Keratinocyte (primary cell): ENCODE measurements at regions not wholly inside any gene's neighbourhood (a gene's known extent, or its start where the extent isn't known, plus 50 kb on each side); places are given as distances from the start of the nearest gene placed in this dataset.
"Not testable (repeated sequence)": the region's sequence is repeated elsewhere in the genome, so short reads cannot be mapped to it uniquely, and the experiment has no call there.

ENCODE experiments used
- DNase-seq: peaks from one replicate; pipeline ENCODE4 v3.0.0-alpha.2; 2011; ENCODE audit warnings: low read depth, missing footprints, low spot score
- FAIRE-seq: peaks from 2 replicates; lab custom pipeline; 2011; peaks lifted over from hg19 to GRCh38; lab: Jason Lieb, UNC
- H2AFZ ChIP-seq: 2 replicates; pipeline ENCODE4 v1.6.0; 2012; ENCODE audit warnings: low read length, control low read depth, inconsistent platforms; ENCODE audit not compliant: control insufficient read depth
- H3K27ac ChIP-seq: 2 replicates; pipeline ENCODE4 v1.5.1; 2011; ENCODE audit warnings: low read length; ENCODE audit not compliant: control insufficient read depth, insufficient read depth
- H3K27me3 ChIP-seq: 3 replicates; pipeline ENCODE4 v1.6.0; 2011; ENCODE audit warnings: low read length; ENCODE audit not compliant: control insufficient read depth, insufficient read depth; ENCODE audit errors: extremely low read depth
- H3K36me3 ChIP-seq, 2 experiments: 2 replicates in 1 of 2; 3 replicates in 1 of 2; pipeline ENCODE4 v1.5.1; 2011; ENCODE audit warnings: low read length in 2 of 2, mild to moderate bottlenecking in 1 of 2; ENCODE audit not compliant: control insufficient read depth in 2 of 2, insufficient read depth in 2 of 2; ENCODE audit errors: extremely low read depth in 1 of 2
- H3K4me1 ChIP-seq: 3 replicates; pipeline ENCODE4 v1.5.1; 2011; ENCODE audit warnings: low read length; ENCODE audit not compliant: control insufficient read depth, insufficient read depth; ENCODE audit errors: extremely low read depth
- H3K4me2 ChIP-seq: 3 replicates; pipeline ENCODE4 v1.6.0; 2011; ENCODE audit warnings: low read depth, low read length; ENCODE audit not compliant: control insufficient read depth, insufficient read depth; ENCODE audit errors: extremely low read depth
- H3K4me3 ChIP-seq, 3 experiments: fragments of 200-600 bp in 1 of 3; sonication (generic) in 1 of 3; 2 replicates in 2 of 3; 3 replicates in 1 of 3; pipeline ENCODE4 v1.5.1; 2011 to 2016; ENCODE audit warnings: low read length in 3 of 3, mild to moderate bottlenecking in 3 of 3, control low read depth in 2 of 3, inconsistent platforms in 1 of 3, low read depth in 1 of 3, mixed read lengths in 1 of 3, mixed run types in 1 of 3, moderate library complexity in 1 of 3; ENCODE audit not compliant: control insufficient read depth in 2 of 3, insufficient read depth in 2 of 3; ENCODE audit errors: extremely low read depth in 1 of 3
- H3K79me2 ChIP-seq: 2 replicates; pipeline ENCODE4 v1.6.0; 2012; ENCODE audit warnings: low read length; ENCODE audit not compliant: control insufficient read depth, insufficient read depth
- H3K9ac ChIP-seq: 3 replicates; pipeline ENCODE4 v1.6.0; 2011; ENCODE audit warnings: low read length; ENCODE audit not compliant: control insufficient read depth, insufficient read depth; ENCODE audit errors: extremely low read depth
- H3K9me1 ChIP-seq: 3 replicates; pipeline ENCODE4 v1.6.0; 2011; ENCODE audit warnings: low read length; ENCODE audit not compliant: control insufficient read depth, insufficient read depth; ENCODE audit errors: extremely low read depth
- H3K9me3 ChIP-seq: 2 replicates; pipeline ENCODE4 v1.5.1; 2012; ENCODE audit warnings: low read depth, low read length; ENCODE audit not compliant: control insufficient read depth
- H4K20me1 ChIP-seq: 3 replicates; pipeline ENCODE4 v1.6.0; 2011; ENCODE audit warnings: low read length; ENCODE audit not compliant: control insufficient read depth, insufficient read depth; ENCODE audit errors: extremely low read depth
- EZH2 ChIP-seq: IDR thresholded peaks from one replicate; pipeline ENCODE4 v1.6.1; 2012; ENCODE audit warnings: inconsistent platforms, mild to moderate bottlenecking, low read length, moderate library complexity
- dilution Hi-C: fragments of 300-500 bp; cut with MboI; formaldehyde crosslinking; loops from one replicate; pipeline ENCODE4 v1.7.0; 2020; ENCODE audit warnings: low sequenced_read_pairs; ENCODE audit not compliant: extremely low pct_ligation_motif_present
- TF ChIP-seq, protein P1 (sequence below), 3 experiments: IDR thresholded peaks in 1 of 3; conservative IDR thresholded peaks in 1 of 3; optimal IDR thresholded peaks in 1 of 3; 2 replicates in 2 of 3; 3 replicates in 1 of 3; pipeline versions ENCODE3 to v1.5.1; 2011; ENCODE audit warnings: low read length in 3 of 3, mild to moderate bottlenecking in 3 of 3, moderate library complexity in 2 of 3, control low read depth in 1 of 3, inconsistent platforms in 1 of 3; ENCODE audit not compliant: insufficient read depth in 2 of 3; ENCODE audit errors: extremely low read depth in 1 of 3

DNA sequence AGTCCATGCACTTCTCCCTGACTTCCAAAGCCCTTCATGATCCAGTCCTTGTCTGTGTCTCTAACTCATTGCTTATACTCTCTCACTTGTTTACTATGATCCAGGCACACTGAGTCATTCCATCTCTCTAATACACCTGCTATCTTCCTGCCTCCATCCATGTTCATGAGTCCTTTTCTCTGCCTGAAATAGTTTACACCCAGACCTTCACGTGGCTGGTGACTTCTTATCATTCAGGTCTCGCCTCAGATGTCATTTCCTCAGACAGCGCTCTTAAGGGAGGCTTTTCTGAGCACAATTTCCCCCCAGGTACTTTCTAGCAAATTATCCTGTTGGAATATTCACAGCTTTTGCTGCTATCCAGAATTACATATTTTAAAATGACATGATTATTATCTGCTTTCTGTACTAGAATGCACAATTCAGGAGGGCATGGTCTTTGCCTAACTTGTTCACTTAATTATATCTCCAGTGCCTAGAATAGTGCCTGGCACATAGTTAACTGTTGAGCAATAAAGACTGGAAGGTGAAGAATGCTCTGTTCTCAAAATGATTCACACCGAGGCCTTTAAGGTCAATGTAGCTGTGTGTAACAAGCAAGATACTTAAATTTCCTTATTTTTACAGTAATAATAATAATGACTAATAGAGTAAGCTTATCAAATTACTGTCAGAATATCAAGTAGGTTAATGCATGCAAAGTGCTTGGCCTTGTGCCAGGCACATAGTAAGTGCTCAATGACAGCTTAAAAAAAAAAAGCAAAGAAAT, 183.7 kb upstream of the SPRY2 start:
- TF ChIP-seq, protein P1, sequence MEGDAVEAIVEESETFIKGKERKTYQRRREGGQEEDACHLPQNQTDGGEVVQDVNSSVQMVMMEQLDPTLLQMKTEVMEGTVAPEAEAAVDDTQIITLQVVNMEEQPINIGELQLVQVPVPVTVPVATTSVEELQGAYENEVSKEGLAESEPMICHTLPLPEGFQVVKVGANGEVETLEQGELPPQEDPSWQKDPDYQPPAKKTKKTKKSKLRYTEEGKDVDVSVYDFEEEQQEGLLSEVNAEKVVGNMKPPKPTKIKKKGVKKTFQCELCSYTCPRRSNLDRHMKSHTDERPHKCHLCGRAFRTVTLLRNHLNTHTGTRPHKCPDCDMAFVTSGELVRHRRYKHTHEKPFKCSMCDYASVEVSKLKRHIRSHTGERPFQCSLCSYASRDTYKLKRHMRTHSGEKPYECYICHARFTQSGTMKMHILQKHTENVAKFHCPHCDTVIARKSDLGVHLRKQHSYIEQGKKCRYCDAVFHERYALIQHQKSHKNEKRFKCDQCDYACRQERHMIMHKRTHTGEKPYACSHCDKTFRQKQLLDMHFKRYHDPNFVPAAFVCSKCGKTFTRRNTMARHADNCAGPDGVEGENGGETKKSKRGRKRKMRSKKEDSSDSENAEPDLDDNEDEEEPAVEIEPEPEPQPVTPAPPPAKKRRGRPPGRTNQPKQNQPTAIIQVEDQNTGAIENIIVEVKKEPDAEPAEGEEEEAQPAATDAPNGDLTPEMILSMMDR (optimal IDR thresholded peaks at IDR 0.05 in 1 of 3, IDR thresholded peaks at IDR 0.05 in 1 of 3, conservative IDR thresholded peaks at IDR 0.05 in 1 of 3; ENCODE audit: extremely low read depth in 1 of 3, insufficient read depth in 2 of 3, low read length in 3 of 3): no peak
- no peak for TF ChIP-seq EZH2
- Histone ChIP-seq H3K9me3 (no peaks in the 10 kb centered on the region), H3K4me1 (no peaks in the 10 kb centered on the region), H3K9me1 (no peaks in the 10 kb centered on the region), H3K36me3 (no peaks in the 10 kb centered on the region), H2AFZ (no peak overlapping the region), H4K20me1 (no peaks in the 10 kb centered on the region), H3K27me3 (no peaks in the 10 kb centered on the region), H3K79me2 (no peaks in the 10 kb centered on the region), H3K27ac (no peak overlapping the region), H3K4me3 (no peak overlapping the region), H3K9ac (no peak overlapping the region), H3K4me2 (no peak overlapping the region)
- no peak for FAIRE-seq
- dilution Hi-C loops: no loop called here
- no peak for DNase-seq

DNA sequence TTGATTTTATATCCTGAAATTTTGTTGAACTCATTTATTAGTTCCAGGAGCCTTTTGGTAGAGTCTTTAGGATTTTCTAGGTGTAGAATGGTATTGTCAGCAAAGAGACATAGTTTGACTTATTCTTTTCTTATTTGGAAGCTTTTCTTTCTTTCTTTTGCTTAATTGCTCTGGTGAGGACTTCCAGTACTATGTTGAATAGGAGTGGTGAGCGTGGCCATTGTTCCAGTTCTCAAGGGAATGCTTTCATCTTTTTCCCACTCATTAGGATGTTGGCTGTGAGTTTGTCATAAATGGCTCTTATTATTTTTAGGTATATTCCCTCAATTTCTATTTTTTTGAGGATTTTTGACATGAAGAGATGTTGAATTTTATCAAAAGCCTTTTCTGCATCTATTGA, 182.2 kb upstream of the SPRY2 start:
- no peak overlapping the region for H3K4me3 ChIP-seq
- no peak overlapping the region for H3K9ac ChIP-seq
- H3K79me2 ChIP-seq: no peaks in the 10 kb centered on the region
- no peaks in the 10 kb centered on the region for H3K9me1 ChIP-seq
- H3K4me2 ChIP-seq: no peak overlapping the region
- H3K27me3 ChIP-seq: no peaks in the 10 kb centered on the region
- H2AFZ ChIP-seq: no peak overlapping the region
- H4K20me1 ChIP-seq: no peaks in the 10 kb centered on the region
- TF ChIP-seq, protein P1 (optimal IDR thresholded peaks at IDR 0.05 in 1 of 3, IDR thresholded peaks at IDR 0.05 in 1 of 3, conservative IDR thresholded peaks at IDR 0.05 in 1 of 3; ENCODE audit: extremely low read depth in 1 of 3, insufficient read depth in 2 of 3, low read length in 3 of 3): no peak
- TF ChIP-seq EZH2: no peak
- DNase-seq: no peak
- H3K9me3 ChIP-seq: no peaks in the 10 kb centered on the region
- FAIRE-seq: no peak
- H3K27ac ChIP-seq: no peak overlapping the region
- H3K36me3 ChIP-seq: no peaks in the 10 kb centered on the region
- dilution Hi-C loops: no loop called here
- no peaks in the 10 kb centered on the region for H3K4me1 ChIP-seq

DNA sequence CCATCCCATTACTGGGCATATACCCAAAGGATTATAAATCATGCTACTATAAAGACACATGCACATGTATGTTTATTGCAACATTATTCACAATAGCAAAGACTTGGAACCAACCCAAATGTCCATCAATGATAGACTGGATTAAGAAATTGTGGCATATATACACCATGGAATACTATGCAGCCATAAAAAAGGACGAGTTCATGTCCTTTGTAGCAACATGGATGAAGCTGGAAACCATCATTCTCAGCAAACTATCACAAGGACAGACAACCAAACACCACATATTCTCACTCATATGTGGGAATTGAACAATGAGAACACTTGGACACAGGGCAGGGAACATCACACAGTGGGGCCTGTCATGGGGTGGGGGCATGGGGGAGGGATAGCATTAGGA, 181.5 kb upstream of the SPRY2 start:
- dilution Hi-C loops: not testable (repeated sequence)

More for the DNA sequence above, 181.5 kb upstream of the SPRY2 start:
- not testable (repeated sequence) for H3K27me3 ChIP-seq, H3K79me2 ChIP-seq, H4K20me1 ChIP-seq, DNase-seq, H2AFZ ChIP-seq, H3K4me1 ChIP-seq, H3K9me3 ChIP-seq, H3K4me3 ChIP-seq, H3K9me1 ChIP-seq, H3K9ac ChIP-seq, H3K4me2 ChIP-seq, FAIRE-seq, H3K36me3 ChIP-seq, H3K27ac ChIP-seq
